Calu3 (cell line): ENCODE measurements at regions not wholly inside any gene's neighbourhood (a gene's known extent, or its start where the extent isn't known, plus 50 kb on each side); places are given as distances from the start of the nearest gene placed in this dataset.

Experiments
- BruUV-seq: library from RNA; stranded (reverse); fragments of 400-500 nt; replicated peaks from 2 replicates; lab custom pipeline; 2021; lab: Mats Ljungman, UMichigan
- CTCF ChIA-PET: fragments of 300-600 bp; sonication (Branson Sonifier 250); formaldehyde crosslinking; loops from one replicate; lab custom pipeline; 2022; ENCODE audit warnings: antibody characterized with exemption; lab: Charles Lee
- DNase-seq: peaks from one replicate; pipeline ENCODE4 v3.0.0; 2022
- H3K27ac Mint-ChIP-seq: one replicate; pipeline ENCODE4 v1.8.0; 2022; ENCODE audit warnings: mixed read lengths; ENCODE audit not compliant: unreplicated experiment
- H3K27me3 Mint-ChIP-seq: one replicate; pipeline ENCODE4 v1.8.0; 2022; ENCODE audit warnings: mixed read lengths; ENCODE audit not compliant: unreplicated experiment
- H3K36me3 Mint-ChIP-seq: one replicate; pipeline ENCODE4 v1.8.0; 2022; ENCODE audit warnings: mild to moderate bottlenecking, moderate library complexity, mixed read lengths; ENCODE audit not compliant: insufficient read depth, unreplicated experiment
- H3K4me1 Mint-ChIP-seq: one replicate; pipeline ENCODE4 v1.8.0; 2022; ENCODE audit warnings: mild to moderate bottlenecking, low read depth, mixed read lengths; ENCODE audit not compliant: unreplicated experiment
- H3K4me3 Mint-ChIP-seq: one replicate; pipeline ENCODE4 v1.8.0; 2022; ENCODE audit warnings: mild to moderate bottlenecking, low read depth, moderate library complexity, mixed read lengths; ENCODE audit not compliant: unreplicated experiment
- H3K9me3 Mint-ChIP-seq: one replicate; pipeline ENCODE4 v1.8.0; 2022; ENCODE audit warnings: low read depth, mixed read lengths; ENCODE audit not compliant: unreplicated experiment
- intact Hi-C: fragments of 100-400 bp; cut with micrococcal nuclease; formaldehyde crosslinking; loops from one replicate; pipeline ENCODE4 v1.10.0; 2022; ENCODE audit not compliant: unreplicated experiment
- TF ChIP-seq, protein P1 (sequence below): fragments of 200-600 bp; IDR thresholded peaks from one replicate; pipeline ENCODE4 v1.8.0; 2022; ENCODE audit warnings: antibody characterized with exemption; ENCODE audit not compliant: unreplicated experiment

- CTCF ChIA-PET: no interaction called here
- no peaks in the 10 kb centered on the region for H3K27me3 Mint-ChIP-seq
- H3K4me3 Mint-ChIP-seq: no peak overlapping the region
- intact Hi-C loops: no loop called here
- H3K27ac Mint-ChIP-seq: no peak overlapping the region
- no peaks in the 10 kb centered on the region for H3K36me3 Mint-ChIP-seq
- DNase-seq: no peak
- H3K4me1 Mint-ChIP-seq: no peaks in the 10 kb centered on the region
- H3K9me3 Mint-ChIP-seq: peaks cover 16% of the 10 kb centered on the region
- TF ChIP-seq, protein P1, sequence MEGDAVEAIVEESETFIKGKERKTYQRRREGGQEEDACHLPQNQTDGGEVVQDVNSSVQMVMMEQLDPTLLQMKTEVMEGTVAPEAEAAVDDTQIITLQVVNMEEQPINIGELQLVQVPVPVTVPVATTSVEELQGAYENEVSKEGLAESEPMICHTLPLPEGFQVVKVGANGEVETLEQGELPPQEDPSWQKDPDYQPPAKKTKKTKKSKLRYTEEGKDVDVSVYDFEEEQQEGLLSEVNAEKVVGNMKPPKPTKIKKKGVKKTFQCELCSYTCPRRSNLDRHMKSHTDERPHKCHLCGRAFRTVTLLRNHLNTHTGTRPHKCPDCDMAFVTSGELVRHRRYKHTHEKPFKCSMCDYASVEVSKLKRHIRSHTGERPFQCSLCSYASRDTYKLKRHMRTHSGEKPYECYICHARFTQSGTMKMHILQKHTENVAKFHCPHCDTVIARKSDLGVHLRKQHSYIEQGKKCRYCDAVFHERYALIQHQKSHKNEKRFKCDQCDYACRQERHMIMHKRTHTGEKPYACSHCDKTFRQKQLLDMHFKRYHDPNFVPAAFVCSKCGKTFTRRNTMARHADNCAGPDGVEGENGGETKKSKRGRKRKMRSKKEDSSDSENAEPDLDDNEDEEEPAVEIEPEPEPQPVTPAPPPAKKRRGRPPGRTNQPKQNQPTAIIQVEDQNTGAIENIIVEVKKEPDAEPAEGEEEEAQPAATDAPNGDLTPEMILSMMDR: no peak
- no TSS peak for BruUV-seq
Observed at GRCh38 chr9:1294641-1295258, 244.6 kb downstream of the DMRT2 start.

DNA sequence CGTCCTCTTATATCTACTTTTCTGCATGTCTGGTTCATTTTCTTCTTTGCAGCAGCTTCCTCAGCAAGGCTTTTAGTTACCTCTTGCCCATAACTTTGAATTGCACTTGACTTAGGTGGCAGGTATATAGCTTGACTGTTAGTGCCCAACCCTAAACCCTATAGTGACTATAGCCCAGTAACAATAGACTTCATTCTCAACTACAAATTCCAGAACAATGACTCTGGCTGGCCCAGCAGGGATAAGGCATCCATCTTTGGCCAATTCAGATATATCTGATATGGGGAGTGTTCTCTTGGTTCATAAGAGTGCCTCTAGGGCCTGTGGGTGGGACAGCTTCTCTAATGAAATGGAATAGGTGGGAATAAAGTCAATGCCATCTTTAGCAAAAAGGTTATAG is 246.2 kb downstream of the DMRT2 start:
- Mint-ChIP-seq H3K4me3 (no peak overlapping the region), H3K27me3 (no peaks in the 10 kb centered on the region), H3K9me3 (peaks cover 16% of the 10 kb centered on the region), H3K27ac (no peak overlapping the region), H3K4me1 (no peaks in the 10 kb centered on the region), H3K36me3 (no peaks in the 10 kb centered on the region)
- TF ChIP-seq, protein P1: no peak
- CTCF ChIA-PET: no interaction called here
- BruUV-seq: no TSS peak
- intact Hi-C loops: no loop called here
- DNase-seq: no peak

GRCh38 chr9:1298046-1298445 is 247.9 kb downstream of the DMRT2 start:
- H3K27ac Mint-ChIP-seq: no peak overlapping the region
- H3K4me3 Mint-ChIP-seq: no peak overlapping the region
- no peak for DNase-seq
- CTCF ChIA-PET: no interaction called here
- no peaks in the 10 kb centered on the region for H3K36me3 Mint-ChIP-seq
- no peaks in the 10 kb centered on the region for H3K27me3 Mint-ChIP-seq
- no TSS peak for BruUV-seq
- H3K4me1 Mint-ChIP-seq: no peaks in the 10 kb centered on the region
- intact Hi-C loops: no loop called here
- H3K9me3 Mint-ChIP-seq: peaks cover 13% of the 10 kb centered on the region
- TF ChIP-seq, protein P1: no peak

DNA sequence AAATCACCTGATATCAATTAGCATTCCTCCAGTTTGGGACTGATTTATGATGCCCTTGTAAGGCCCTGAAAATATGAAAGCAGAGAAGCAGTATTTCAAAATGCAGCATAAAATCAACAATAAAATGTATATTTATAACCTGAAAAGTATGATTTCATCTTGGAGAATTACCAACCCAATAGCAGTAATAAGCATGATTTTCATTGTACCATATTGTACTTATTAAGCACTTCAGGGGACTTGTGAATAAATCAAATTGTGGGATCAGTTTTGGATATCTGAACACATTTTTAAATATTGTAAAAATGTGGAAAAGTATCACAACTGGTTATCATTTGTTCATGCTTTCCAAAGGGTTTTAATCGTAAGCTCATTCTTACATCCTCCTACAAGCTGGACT is 250.8 kb downstream of the DMRT2 start:
- no peaks in the 10 kb centered on the region for H3K36me3 Mint-ChIP-seq
- H3K4me1 Mint-ChIP-seq: no peaks in the 10 kb centered on the region
- no peak overlapping the region for H3K4me3 Mint-ChIP-seq
- BruUV-seq: no TSS peak
- peaks cover 8% of the 10 kb centered on the region for H3K9me3 Mint-ChIP-seq
- TF ChIP-seq, protein P1: no peak
- intact Hi-C loops: no loop called here
- no peak overlapping the region for H3K27ac Mint-ChIP-seq
- no peak for DNase-seq
- no peaks in the 10 kb centered on the region for H3K27me3 Mint-ChIP-seq
- CTCF ChIA-PET: no interaction called here
